ENCODE measurements at regions not wholly inside any gene's neighbourhood (a gene's known extent, or its start where the extent isn't known, plus 50 kb on each side); places are given as distances from the start of the nearest gene placed in this dataset.

- FAIRE-seq, result no peak
Observed at GRCh38 chr10:4064489-4064888, 279.5 kb upstream of the KLF6 start.

- FAIRE-seq, result no peak
Observed at GRCh38 chr10:4063717-4064116, 278.7 kb upstream of the KLF6 start.

- FAIRE-seq, result no peak
Observed at GRCh38 chr10:4062751-4063150, 277.7 kb upstream of the KLF6 start.

- no peak for FAIRE-seq
Observed at GRCh38 chr10:4062072-4062471, 277.1 kb upstream of the KLF6 start.

- FAIRE-seq, result no peak
Observed at GRCh38 chr10:4061441-4061951, 276.5 kb upstream of the KLF6 start.

GRCh38 chr10:4059471-4060138 is 274.6 kb upstream of the KLF6 start:
- FAIRE-seq, result no peak

- no peak for FAIRE-seq
Observed at GRCh38 chr10:4058514-4059029, 273.6 kb upstream of the KLF6 start.

GRCh38 chr10:4057725-4058513 is 272.9 kb upstream of the KLF6 start:
- FAIRE-seq, result no peak

- no peak for FAIRE-seq
Observed at GRCh38 chr10:4057021-4057420, 272.0 kb upstream of the KLF6 start.

GRCh38 chr10:4054656-4055435 is 269.8 kb upstream of the KLF6 start:
- no peak for FAIRE-seq

- FAIRE-seq, result no peak
Observed at GRCh38 chr10:4053940-4054339, 268.9 kb upstream of the KLF6 start.

- FAIRE-seq, result no peak
Observed at GRCh38 chr10:4051641-4052151, 266.7 kb upstream of the KLF6 start.

- no peak for FAIRE-seq
Observed at GRCh38 chr10:4051011-4051640, 266.1 kb upstream of the KLF6 start.

- FAIRE-seq, result no peak
Observed at GRCh38 chr10:4050061-4050460, 265.1 kb upstream of the KLF6 start.

GRCh38 chr10:4049348-4049747 is 264.3 kb upstream of the KLF6 start:
- no peak for FAIRE-seq

GRCh38 chr10:4048236-4048864 is 263.3 kb upstream of the KLF6 start:
- no peak for FAIRE-seq

GRCh38 chr10:4046712-4047354 is 261.8 kb upstream of the KLF6 start:
- no peak for FAIRE-seq

- FAIRE-seq, result no peak
Observed at GRCh38 chr10:4046030-4046429, 261.0 kb upstream of the KLF6 start.

- no peak for FAIRE-seq
Observed at GRCh38 chr10:4043897-4044665, 259.1 kb upstream of the KLF6 start.

- FAIRE-seq, result no peak
Observed at GRCh38 chr10:4041635-4042034, 256.6 kb upstream of the KLF6 start.

- no peak for FAIRE-seq
Observed at GRCh38 chr10:4038000-4038399, 253.0 kb upstream of the KLF6 start.

All from G401.6 (cell line).